ENCODE measurements at regions not wholly inside any gene's neighbourhood (a gene's known extent, or its start where the extent isn't known, plus 50 kb on each side); places are given as distances from the start of the nearest gene placed in this dataset.
"Not testable (repeated sequence)": the region's sequence is repeated elsewhere in the genome, so short reads cannot be mapped to it uniquely, and the experiment has no call there.

- DNase-seq: no peak
These were observed 747.9 kb downstream of the SOCS6 start for GRCh38 chr18:71036783-71037182.

- DNase-seq: not testable (repeated sequence)
These were observed 742.7 kb downstream of the SOCS6 start for GRCh38 chr18:71031296-71032191.

- DNase-seq: not testable (repeated sequence)
These were observed 741.2 kb downstream of the SOCS6 start for GRCh38 chr18:71030085-71030484.

GRCh38 chr18:71028285-71028762 is 739.5 kb downstream of the SOCS6 start:
- no peak for DNase-seq

- no peak for DNase-seq
These were observed 738.7 kb downstream of the SOCS6 start for GRCh38 chr18:71027531-71027930.

GRCh38 chr18:71025505-71026225 is 736.8 kb downstream of the SOCS6 start:
- DNase-seq: no peak

- DNase-seq: no peak
These were observed 733.5 kb downstream of the SOCS6 start for GRCh38 chr18:71022389-71022788.

GRCh38 chr18:71021030-71021362 is 732.2 kb downstream of the SOCS6 start:
- no peak for DNase-seq

GRCh38 chr18:71020342-71021029 is 731.6 kb downstream of the SOCS6 start:
- DNase-seq: no peak

GRCh38 chr18:71018816-71019215 is 730.0 kb downstream of the SOCS6 start:
- DNase-seq: no peak

GRCh38 chr18:71012789-71013188 is 723.9 kb downstream of the SOCS6 start:
- DNase-seq: no peak

- DNase-seq: no peak
These were observed 722.5 kb downstream of the SOCS6 start for GRCh38 chr18:71011389-71011788.

- no peak for DNase-seq
These were observed 719.4 kb downstream of the SOCS6 start for GRCh38 chr18:71008257-71008656.

- no peak for DNase-seq
These were observed 712.8 kb downstream of the SOCS6 start for GRCh38 chr18:71001597-71001996.

- DNase-seq: no peak
These were observed 709.6 kb downstream of the SOCS6 start for GRCh38 chr18:70998490-70998889.

- DNase-seq: no peak
These were observed 705.3 kb downstream of the SOCS6 start for GRCh38 chr18:70994116-70994515.

GRCh38 chr18:70991577-70991976 is 702.7 kb downstream of the SOCS6 start:
- DNase-seq: no peak

GRCh38 chr18:70985948-70986347 is 697.1 kb downstream of the SOCS6 start:
- no peak for DNase-seq

- DNase-seq: no peak
These were observed 693.4 kb downstream of the SOCS6 start for GRCh38 chr18:70982292-70982691.

GRCh38 chr18:70981400-70982140 is 692.7 kb downstream of the SOCS6 start:
- peak; percentile 39 for DNase-seq

- no peak for DNase-seq
These were observed 684.8 kb downstream of the SOCS6 start for GRCh38 chr18:70973626-70974025.

GRCh38 chr18:70966419-70966818 is 677.6 kb downstream of the SOCS6 start:
- no peak for DNase-seq

GRCh38 chr18:70961939-70962338 is 673.1 kb downstream of the SOCS6 start:
- DNase-seq: no peak
